HG03039 (cell line): ENCODE measurements at regions not wholly inside any gene's neighbourhood (a gene's known extent, or its start where the extent isn't known, plus 50 kb on each side); places are given as distances from the start of the nearest gene placed in this dataset.

Experiments used
- ATAC-seq: cut with Tn5 transposase; IDR thresholded peaks from one replicate; pipeline ENCODE4 v1.9.1; 2021; ENCODE audit warnings: mild to moderate bottlenecking, moderate library complexity; ENCODE audit not compliant: unreplicated experiment

DNA sequence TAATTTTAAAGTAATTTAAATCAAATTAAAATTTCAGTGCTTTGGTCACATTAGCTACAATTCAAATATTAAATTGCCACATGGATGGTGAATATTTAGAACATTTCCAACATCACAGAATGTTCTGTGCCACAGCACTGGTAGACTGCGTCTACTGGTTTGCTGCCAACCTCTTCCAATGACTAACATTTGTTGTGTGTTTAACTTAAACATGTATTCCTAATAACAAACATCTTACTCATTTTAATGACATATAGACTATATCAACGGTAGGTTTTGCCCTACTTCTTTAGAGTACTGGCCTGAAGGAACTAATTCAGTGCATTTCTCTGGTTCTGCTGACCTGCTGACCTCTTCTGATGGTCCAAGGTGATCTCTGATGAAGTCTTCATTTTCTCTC is 157.6 kb downstream of the DCK start:
- no peak for ATAC-seq

DNA sequence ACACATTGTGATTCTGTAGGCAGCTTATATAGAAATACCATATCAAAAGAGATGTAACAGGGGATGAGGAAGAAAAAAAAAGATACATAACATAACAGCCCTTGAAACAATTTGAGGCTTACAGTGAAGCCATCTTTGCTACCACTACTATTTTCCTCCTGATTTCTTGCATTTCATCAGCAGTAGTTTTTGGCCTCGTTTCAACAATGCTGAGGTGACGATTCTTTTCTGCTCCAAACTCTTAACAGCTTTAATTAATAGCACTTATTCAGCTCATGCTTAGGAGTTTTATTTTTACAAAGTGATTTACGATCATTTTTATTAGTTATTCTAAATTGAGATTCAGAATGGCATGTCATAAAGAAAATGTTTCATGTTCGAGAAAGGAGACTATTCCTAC is 163.2 kb downstream of the DCK start:
- ATAC-seq: no peak

DNA sequence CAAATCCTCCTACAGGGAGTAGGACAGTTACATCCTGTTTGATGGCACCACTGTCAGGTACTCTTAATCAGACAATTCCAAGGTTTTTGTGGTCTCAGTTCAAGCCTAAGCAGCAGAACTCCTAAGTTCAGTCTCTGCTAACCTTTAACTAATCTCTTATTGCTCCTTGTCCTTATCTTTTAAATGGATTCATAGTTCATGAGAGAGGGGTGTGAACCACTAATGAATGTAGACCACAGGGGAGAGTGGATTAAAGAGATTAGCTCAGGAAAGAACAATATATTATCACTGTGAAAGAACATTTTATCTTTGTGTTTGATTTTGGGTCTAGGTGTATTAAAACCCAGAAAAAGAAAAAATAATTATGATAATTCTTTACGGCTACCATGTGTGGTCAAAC is 168.9 kb downstream of the DCK start:
- ATAC-seq: no peak

DNA sequence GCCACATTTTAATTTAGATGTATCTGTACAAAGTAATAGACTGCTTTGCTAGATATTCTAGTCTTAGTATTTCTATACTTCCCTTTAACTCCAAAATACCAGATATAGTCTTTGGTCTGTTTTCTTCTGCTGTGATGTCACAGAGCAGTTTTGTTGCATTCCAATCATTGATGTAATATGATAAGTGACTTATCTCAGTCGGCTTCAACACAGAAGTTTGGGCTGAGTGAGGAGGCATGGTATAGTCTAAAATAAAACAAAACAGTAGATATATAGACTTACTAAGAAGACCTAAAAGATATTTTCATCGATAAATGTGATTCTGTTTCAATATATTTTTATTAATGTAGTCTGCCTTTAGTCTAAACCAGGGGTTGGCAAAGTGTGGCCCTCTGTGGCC is 169.9 kb downstream of the DCK start:
- ATAC-seq: no peak

DNA sequence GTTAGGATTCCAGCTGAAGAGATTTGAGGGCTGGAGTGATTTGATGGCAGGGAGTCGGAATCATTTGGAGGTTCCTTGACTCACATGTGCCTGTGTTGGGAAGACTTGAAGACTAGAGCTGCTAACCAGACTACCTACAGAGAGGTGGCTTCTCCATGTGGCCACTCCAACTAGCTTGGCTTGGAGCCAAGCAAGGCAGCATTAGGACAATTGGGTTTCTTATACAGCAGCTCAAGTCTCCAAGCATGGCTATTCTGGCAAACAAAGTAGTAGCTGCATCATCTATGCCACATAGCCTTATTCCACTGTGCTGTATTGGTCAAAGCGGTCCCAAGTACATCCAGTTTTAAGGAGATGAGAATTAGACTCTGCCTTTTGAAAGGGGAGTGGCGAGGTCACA is 171.7 kb upstream of the SLC4A4 start:
- no peak for ATAC-seq

DNA sequence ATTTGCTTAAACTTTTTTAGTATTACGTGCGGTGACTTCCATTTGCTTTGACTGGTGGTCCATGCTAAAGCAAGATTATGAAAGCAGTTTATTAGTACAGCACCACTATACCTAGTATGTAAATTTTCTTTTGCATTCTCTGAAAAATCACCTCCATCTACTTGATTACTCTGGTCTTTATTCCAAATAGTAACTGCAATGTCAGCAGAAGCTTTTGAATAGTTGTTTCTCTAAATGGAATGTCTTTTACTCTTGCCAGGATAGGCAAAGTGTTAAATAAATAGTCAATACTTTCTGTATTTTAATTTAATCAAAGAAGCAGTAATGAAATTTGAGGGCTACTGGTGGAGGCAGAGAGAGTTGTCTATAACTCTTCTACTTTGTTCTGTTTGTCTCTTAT is 167.2 kb upstream of the SLC4A4 start:
- ATAC-seq: no peak

DNA sequence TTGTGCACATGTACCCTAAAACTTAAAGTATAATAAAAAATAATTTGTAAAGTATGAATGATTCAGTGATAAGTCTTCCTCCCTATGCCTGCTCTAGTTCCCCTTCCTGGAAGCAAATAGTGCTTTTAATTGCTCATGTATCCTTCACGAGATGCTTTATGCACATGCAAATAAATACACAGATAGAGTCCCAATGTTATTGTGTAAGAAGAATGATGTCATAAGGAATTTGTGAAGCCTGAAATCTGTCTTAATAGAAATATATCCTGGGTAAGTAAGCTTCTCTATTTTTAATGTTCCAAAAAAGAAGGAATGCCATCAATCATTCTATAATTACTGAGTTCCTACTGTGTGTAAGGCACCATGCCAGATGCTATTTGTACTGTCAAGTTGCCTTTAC is 157.5 kb upstream of the SLC4A4 start:
- ATAC-seq: no peak

DNA sequence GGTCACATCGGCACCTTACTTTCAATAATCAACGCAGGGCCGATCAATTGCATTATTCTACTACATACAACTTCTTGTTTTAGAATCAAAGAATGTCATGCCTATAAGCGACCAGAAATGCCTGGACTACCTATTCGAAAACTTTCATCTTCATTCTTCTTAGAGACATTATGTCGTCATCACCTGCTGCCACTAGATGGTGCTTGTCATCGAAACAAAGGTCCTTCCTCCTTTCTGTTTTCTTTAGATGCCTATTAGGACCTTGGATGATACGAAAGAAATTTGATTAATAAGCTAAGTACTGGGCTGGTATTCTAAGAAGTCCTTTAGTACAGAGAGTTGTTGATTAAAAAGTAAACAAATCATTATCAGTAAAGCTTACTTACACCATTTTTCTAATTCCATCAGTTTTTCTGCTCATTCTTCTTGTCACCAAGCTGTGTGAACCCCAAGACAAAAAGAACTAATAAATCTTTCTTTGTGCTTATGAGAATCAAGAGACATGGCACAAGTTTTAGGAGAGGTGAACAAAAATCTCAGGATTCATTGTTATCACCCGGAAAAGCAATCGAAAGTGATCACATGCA is 154.5 kb upstream of the SLC4A4 start:
- ATAC-seq: peak; percentile 63

DNA sequence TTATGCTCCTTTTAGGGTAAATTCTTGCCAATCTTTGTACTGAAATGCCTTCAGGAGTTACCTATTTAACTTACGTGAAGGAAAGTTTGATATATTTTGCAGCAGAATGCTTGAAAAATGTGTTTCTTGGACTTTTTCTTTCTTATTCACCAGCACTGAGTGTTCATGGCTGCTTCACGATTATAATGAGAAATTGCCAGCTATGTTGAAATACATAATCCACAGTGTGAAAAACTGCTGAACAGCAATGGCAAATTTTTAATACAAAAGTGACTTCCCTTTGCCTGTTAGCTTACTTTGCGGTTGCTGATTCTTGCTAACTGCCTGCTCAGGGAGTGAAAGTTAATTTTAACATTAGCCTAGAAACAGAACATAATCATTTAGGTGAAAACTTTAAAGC is 153.8 kb upstream of the SLC4A4 start:
- no peak for ATAC-seq

DNA sequence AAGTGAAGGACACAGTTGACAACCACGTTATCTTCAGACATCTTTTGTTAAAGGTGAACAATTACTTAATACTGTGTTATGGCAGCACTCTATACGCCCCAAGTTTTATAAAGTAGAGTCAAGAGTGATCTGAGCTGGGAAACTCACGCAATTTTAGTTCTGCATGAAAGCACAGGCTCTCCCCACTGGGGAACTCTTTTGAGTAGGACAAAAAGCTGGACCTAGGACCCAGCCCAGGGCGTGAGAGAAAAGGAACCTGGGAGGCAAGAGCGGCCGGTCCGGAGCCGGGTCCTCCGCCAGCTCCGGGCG is 152.6 kb upstream of the SLC4A4 start:
- no peak for ATAC-seq

DNA sequence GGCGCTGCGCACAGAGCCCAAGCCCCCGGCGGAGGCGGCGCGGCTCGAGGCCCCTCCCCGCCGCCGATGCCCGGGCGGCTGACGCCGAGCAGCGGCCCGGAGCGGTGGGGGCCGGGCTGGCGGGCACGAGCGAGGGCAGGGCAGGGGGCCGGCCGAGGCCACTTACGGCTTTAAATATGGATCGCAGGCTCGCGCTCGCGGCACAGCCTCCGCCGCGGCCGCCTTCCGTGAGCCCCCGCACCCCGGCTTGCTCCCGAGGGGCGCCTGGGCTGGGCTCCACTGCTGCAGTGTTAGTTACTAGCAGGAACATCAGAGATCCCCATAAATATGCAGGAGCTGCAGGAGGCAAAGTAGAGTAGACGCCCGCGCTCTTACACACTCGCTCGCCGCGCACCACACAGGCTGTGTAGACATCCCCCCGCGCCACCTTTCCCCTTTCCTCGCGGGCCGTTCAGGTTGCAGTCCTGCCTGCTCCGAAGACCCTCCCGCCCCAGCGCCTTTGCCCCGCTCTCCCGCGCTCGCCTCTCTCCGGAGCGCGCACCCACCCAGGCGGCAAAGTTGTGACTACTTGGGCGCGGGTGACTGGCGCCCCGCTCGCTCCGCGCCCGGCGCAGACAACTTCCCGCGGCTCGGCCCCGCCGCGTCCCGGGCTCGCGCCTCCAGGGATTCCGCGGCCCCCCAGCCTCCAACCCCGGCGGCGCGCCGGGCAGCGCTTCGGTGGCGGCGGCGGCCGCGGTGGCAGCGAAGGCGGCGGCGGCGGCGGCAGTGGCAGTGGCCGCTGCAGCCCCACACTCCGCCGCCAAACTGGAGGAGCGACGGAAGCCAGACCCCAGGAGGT is 152.0 kb upstream of the SLC4A4 start:
- ATAC-seq: no peak

DNA sequence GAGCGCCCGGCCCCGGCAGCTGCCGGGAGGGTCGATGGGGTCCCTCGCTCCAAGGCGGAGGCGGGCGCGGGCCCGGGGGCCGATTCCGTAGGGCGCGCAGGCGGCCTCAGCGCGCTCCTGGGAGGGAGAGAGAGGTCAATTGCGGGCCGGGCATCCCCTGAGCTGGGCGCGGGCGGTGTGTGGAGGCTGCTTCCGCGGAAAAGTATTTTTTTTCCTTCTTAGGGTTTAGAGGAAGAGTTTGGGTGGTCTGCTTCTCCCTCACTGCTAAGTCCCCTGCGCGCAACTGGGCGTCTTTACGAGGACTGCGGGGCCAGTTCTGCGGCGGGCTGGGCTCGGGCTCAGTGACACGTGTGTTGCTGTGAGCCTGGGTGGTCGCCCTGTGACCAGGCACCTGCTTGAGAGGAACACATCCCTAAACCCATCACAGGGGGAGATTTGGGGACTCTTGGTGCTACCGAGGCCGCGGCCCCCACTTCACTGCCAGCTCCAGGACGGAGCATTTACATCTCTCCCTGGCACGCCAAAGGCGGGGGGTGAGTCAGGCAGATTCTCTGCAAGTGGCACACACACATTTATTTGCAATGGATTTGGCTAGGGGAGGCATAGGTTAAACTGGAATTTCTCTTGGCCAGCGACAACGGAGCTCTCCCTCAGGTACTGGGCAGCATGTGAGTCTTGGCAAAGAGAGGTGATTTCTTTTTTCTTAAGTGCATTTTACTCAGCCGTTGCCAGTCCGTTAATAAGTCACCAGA is 151.2 kb upstream of the SLC4A4 start:
- ATAC-seq: no peak

DNA sequence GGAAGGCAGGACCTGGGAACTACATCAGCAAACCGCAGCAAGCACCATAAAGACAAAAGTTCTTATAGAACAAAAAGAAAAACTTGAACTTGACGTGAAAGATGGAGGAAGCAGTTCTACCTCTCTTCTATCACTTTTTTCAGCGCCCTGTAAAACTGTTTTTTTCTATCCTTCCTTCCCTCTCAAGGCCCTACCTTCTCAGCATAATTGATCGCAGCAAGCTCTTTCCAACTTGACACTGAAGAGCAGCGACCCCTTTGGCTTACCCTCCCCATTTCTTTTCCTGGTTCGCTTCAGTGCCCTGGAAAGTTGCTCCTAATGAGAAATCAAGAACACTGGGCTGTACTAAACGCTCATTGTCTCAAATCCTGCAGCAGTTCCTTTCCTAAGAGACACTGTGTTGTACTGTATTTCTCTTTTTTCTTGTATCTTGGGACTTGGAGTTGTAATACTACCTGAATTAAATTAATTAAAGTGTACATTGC is 150.6 kb upstream of the SLC4A4 start:
- no peak for ATAC-seq

DNA sequence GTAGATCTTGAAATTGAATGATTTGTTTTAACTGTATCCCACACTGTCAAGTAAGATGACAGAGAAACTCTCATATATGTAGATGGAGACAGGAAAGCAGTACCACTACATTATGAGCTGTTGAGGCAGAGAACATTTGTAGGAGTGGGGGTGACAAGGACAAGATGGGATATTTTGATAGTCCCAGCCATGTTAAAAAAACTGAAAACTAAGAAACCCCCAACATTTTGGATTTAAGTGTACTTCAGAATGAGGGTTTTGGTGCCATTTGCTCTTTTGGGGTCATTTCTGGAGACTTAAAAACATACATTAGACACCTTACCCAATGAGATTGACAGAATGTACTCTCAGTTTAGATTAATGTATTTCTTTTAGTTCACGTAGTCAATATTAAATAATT is 149.9 kb upstream of the SLC4A4 start:
- ATAC-seq: no peak

DNA sequence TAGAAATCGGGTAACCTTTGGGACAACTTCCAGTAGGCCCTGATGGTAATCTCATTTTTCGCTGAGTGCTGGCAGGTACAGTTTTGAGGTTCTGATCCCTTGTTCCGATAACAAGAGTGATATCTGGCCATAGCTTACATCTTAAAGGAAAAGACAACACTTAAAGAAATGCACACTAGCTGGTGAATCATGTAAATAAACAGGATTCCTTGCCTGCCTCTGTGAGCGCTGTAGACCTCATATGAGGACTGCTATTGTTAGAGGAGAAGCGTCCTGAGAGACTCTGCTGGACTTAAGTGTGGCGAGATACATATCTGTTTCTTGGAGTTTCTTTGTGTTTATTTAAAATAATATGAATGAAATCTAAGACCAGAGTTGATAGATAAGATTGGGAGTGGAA is 149.3 kb upstream of the SLC4A4 start:
- ATAC-seq: no peak

DNA sequence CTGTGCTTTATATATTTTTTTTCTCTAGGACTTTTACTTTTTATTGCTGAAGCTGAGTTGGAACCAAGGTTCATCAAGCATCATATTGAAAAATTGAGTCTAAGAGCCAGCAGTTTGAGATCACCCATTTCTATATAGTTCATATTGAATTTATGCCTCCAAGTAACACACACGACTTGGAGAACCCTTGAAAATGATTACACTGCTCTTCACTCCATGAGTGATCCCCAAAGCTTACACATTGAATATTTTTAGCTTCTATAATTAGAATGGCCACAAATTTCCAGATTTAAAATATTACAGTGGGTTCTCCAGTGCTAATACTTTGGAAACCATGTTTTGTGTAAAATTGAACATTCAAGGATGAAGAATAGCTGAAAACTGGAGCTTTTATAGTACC is 144.4 kb upstream of the SLC4A4 start:
- no peak for ATAC-seq

DNA sequence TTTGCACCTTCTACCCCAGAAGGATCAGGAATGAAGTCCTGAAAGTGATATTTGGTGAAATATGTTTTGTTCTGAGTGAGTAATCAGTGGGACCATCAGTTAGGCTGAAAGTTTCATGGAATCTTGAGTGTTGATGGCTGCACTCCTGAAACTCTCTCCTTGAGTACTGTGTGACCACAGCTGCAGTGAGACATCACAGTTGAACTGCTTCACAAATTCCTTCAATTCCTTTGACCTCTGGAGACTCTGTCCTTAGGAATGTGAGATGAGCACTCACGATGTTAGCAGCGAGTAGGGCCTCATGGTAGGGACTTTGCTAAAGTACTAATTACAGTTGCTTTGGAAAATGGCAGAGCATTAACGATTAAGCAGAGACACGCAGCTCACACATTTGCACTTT is 142.9 kb upstream of the SLC4A4 start:
- ATAC-seq: no peak

DNA sequence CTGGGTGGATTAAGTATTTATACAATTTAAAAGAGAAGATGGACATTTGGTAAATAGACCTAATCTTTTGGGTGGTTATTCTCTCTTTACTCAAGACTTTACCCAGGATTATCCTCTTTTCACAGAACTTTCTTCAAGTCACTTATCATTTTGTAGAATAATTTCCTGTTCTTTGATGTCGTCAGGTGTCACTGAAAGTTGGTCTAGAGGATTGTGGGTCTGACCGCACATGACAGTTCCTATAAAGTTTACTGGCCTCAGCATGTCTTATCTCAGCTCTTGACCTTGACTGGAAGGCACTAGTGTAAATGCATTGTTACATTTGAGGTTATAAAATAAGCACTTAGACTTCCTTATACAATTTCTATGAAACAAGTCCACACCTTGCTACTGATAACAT is 139.9 kb upstream of the SLC4A4 start:
- ATAC-seq: no peak

DNA sequence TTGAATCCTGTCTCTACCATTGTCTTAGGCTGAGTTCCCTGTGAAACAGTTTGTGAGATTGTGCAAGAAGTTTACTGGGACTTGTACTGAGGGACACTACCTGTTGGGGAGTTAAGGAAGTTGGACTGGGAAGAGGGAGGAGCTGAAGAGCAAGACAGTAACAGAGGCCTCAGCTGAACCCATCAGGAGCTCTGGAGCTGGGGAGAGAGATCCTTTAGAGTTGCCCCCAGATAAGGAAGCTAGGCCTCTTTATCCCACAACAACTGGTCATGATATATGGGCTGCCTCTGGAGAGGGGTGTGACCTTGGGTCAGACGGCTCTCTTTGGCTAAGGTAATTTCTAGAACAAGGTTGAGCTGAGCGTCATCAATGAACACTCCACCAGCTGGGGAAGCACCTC is 137.8 kb upstream of the SLC4A4 start:
- no peak for ATAC-seq

DNA sequence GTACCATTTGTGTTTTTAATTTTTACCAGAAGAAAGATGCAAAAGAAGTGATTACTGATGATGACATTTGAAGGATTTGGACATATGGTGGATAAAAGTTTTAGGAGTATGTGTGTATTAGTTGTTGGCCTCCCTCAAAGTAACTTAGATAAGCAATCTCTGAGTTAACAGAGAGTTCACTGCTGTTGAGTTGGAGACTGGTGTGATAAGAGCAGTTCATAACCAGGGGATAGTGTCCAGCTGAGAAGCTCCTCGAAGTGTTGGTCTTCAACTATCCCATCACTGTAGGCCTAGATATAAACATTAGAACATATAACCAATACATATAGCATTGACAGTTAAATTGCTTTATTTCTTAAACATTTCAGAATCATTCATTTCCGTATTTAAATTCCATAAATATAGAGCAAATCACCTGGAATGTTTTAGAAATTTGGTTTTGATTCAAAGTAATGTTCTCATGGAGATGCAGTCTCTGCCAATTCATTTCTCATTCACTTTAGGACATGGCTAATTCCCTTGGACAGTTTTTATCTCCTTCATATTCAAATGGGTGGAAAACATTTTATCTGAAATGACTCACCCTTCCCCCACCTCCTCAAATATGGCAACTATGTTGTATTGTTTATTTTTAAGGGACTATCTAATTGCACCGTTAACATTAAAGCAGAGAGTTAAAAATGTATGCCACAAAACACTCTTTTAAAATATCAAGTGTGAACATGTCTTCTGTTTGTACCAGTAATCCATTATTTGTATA is 136.8 kb upstream of the SLC4A4 start:
- no peak for ATAC-seq

DNA sequence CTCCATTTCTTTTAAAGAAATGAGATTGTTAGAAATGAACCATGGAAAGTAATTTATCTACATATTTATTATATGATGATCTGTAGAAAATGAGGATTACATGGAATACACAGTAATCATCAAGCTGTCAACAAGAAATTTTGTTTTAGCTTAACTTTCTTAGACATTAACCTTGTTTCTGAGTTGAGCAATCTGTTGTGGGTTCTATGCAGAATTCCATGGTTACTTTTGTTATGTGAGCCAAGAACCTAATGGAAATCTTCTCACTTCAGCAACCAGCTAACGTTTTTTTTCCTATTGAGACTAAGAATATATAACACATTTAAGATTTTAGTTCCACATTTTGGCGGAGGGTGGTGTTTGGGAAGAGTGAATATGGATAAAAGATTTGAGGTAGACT is 136.1 kb upstream of the SLC4A4 start:
- ATAC-seq: no peak
